GM12878 (cell line): ENCODE measurements at regions not wholly inside any gene's neighbourhood (a gene's known extent, or its start where the extent isn't known, plus 50 kb on each side); places are given as distances from the start of the nearest gene placed in this dataset.

ENCODE experiments used
- ATAC-seq: fragments of 200-7000 bp; cut with Tn5 transposase; 3 replicates; pipeline ENCODE4 v1.9.1; 2020; ENCODE audit warnings: mild to moderate bottlenecking, moderate library complexity
- BruUV-seq: library from RNA; stranded (reverse); fragments of 400-500 nt; replicated peaks from 2 replicates; lab custom pipeline; 2021; lab: Mats Ljungman, UMichigan
- CTCF ChIA-PET: fragments of 300-600 bp; sonication (Branson Sonifier 250); formaldehyde crosslinking; extraction: SDS; loops from one replicate; lab custom pipeline; 2021; ENCODE audit warnings: inconsistent platforms; lab: Yijun Ruan, JAX
- POLR2A ChIA-PET: fragments of 350-600 bp; formaldehyde crosslinking; extraction: SDS; loops from one replicate; lab custom pipeline; 2021; ENCODE audit warnings: inconsistent platforms; lab: Charles Lee
- RAD21 ChIA-PET: fragments of 300-600 bp; sonication (Branson Sonifier 250); formaldehyde crosslinking; loops from one replicate; lab custom pipeline; 2023; ENCODE audit warnings: antibody characterized with exemption; ENCODE audit not compliant: unreplicated experiment; lab: Charles Lee
- SMC1A ChIA-PET: fragments of 300-600 bp; sonication (Branson Sonifier 250); formaldehyde crosslinking; loops from one replicate; lab custom pipeline; 2023; ENCODE audit not compliant: unreplicated experiment, uncharacterized antibody; lab: Charles Lee
- DNase-seq: peaks from one replicate; pipeline ENCODE4 v3.0.0-alpha.2; 2011; ENCODE audit warnings: low read depth, low spot score
- FAIRE-seq: peaks from 3 replicates; lab custom pipeline; 2011; peaks lifted over from hg19 to GRCh38; lab: Jason Lieb, UNC
- H2AFZ ChIP-seq: 2 replicates; pipeline ENCODE4 v1.6.0; 2011; ENCODE audit warnings: low read depth, low read length, control low read depth; ENCODE audit not compliant: control insufficient read depth
- H3K27ac ChIP-seq: 2 replicates; pipeline ENCODE4 v1.5.1; 2011; ENCODE audit warnings: control low read depth; ENCODE audit not compliant: control insufficient read depth, insufficient read depth
- H3K27me3 ChIP-seq, 2 experiments: replicated peaks in 1 of 2; 2 replicates each; pipeline versions ENCODE4 v1.6.0 to v1.6.1; 2011; ENCODE audit warnings: low read length in 1 of 2; ENCODE audit not compliant: control insufficient read depth in 2 of 2, insufficient read depth in 2 of 2
- H3K36me3 ChIP-seq, 2 experiments: 2 replicates each; pipeline ENCODE4 v1.5.1; 2011; ENCODE audit warnings: low read length in 1 of 2; ENCODE audit not compliant: control insufficient read depth in 2 of 2, insufficient read depth in 2 of 2
- H3K4me1 ChIP-seq: 2 replicates; pipeline ENCODE4 v1.6.1; 2011; ENCODE audit warnings: mild to moderate bottlenecking, low read length, moderate library complexity, mixed read lengths; ENCODE audit not compliant: control insufficient read depth, insufficient read depth
- H3K4me2 ChIP-seq: 2 replicates; pipeline ENCODE4 v1.6.0; 2011; ENCODE audit warnings: control low read depth; ENCODE audit not compliant: control insufficient read depth, insufficient read depth
- H3K4me3 ChIP-seq: fragments of 200-600 bp; sonication (generic); 2 replicates; pipeline ENCODE4 v1.5.1; 2016
- H3K79me2 ChIP-seq: 2 replicates; pipeline ENCODE4 v1.6.0; 2011; ENCODE audit warnings: low read length; ENCODE audit not compliant: control insufficient read depth, insufficient read depth
- H3K9ac ChIP-seq: 2 replicates; pipeline ENCODE4 v1.8.0; 2011; ENCODE audit warnings: low read length, control low read depth, mixed read lengths; ENCODE audit not compliant: control insufficient read depth, insufficient read depth
- H3K9me3 ChIP-seq: replicated peaks from 3 replicates; pipeline ENCODE4 v1.5.1; 2011; ENCODE audit warnings: mild to moderate bottlenecking, low read length; ENCODE audit not compliant: control insufficient read depth, insufficient read depth
- H4K20me1 ChIP-seq: 2 replicates; pipeline ENCODE4 v1.6.0; 2011; ENCODE audit not compliant: control insufficient read depth, insufficient read depth
- ATF2 ChIP-seq: IDR thresholded peaks from 2 replicates; pipeline ENCODE4 v1.6.1; 2012; ENCODE audit warnings: low read length, inconsistent platforms
- NFYB ChIP-seq: IDR thresholded peaks from 2 replicates; pipeline ENCODE4 v1.6.1; 2011; ENCODE audit warnings: low read depth, mild to moderate bottlenecking, low read length, improper control_type of control experiment, moderate library complexity; ENCODE audit not compliant: insufficient read depth
- NR2C1 ChIP-seq: fragments of 450-650 bp; IDR thresholded peaks from 2 replicates; pipeline ENCODE4 v1.6.1; 2017; ENCODE audit warnings: antibody characterized with exemption, mild to moderate bottlenecking, moderate library complexity
- SP1 ChIP-seq: IDR thresholded peaks from one replicate; pipeline ENCODE4 v1.6.1; 2011; ENCODE audit warnings: low read depth, low read length
- ZNF24 ChIP-seq: fragments of 450-650 bp; IDR thresholded peaks from 2 replicates; pipeline ENCODE4 v1.6.1; 2017; ENCODE audit warnings: antibody characterized with exemption, mild to moderate bottlenecking
- ZZZ3 ChIP-seq: IDR thresholded peaks from 2 replicates; pipeline ENCODE4 v1.6.1; 2011; ENCODE audit warnings: low read depth; ENCODE audit not compliant: control insufficient read depth, insufficient read length
- WGBS: methylation state at CpG from one replicate; pipeline ENCODE4 v1.1.6; 2016; ENCODE audit warnings: low lambda C conversion rate; ENCODE audit not compliant: insufficient replicate concordance, insufficient coverage; ENCODE audit errors: missing lambda C conversion rate; 5-methylcytosine and 5-hydroxymethylcytosine counted together
- in situ Hi-C: fragments of 300-500 bp; cut with MboI; formaldehyde crosslinking; loops from 9 replicates; pipeline ENCODE4 v1.14.3; 2018; ENCODE audit warnings: mixed read lengths
- intact Hi-C: fragments of 100-400 bp; cut with micrococcal nuclease; formaldehyde crosslinking; loops from one replicate; pipeline ENCODE4 v1.14.2; 2022; ENCODE audit not compliant: unreplicated experiment

- no TSS peak for BruUV-seq
- no peak for ATAC-seq
- no peak for FAIRE-seq
These were observed 106.5 kb downstream of the RPS24 start for GRCh38 chr10:78140066-78140630.

GRCh38 chr10:78143576-78143975 is 109.9 kb downstream of the RPS24 start:
- SMC1A ChIA-PET = no interaction called here
- no peak overlapping the region for H2AFZ ChIP-seq
- no peaks in the 10 kb centered on the region; a peak in 1 of 4 replicates for H3K27me3 ChIP-seq
- no peaks in the 10 kb centered on the region for H3K4me1 ChIP-seq
- CTCF ChIA-PET = no interaction called here
- in situ Hi-C loops = no loop called here
- H3K36me3 ChIP-seq = no peaks in the 10 kb centered on the region
- no peaks in the 10 kb centered on the region for H4K20me1 ChIP-seq
- DNase-seq (no peak), ATAC-seq (no peak), FAIRE-seq (no peak)
- no peak overlapping the region for H3K4me2 ChIP-seq
- BruUV-seq = no TSS peak
- no peak overlapping the region for H3K27ac ChIP-seq
- no peak overlapping the region for H3K9ac ChIP-seq
- RAD21 ChIA-PET = no interaction called here
- no peak overlapping the region for H3K4me3 ChIP-seq
- TF ChIP-seq ATF2 = no peak
- TF ChIP-seq NFYB = no peak
- no peak for TF ChIP-seq ZZZ3
- no peak for TF ChIP-seq SP1
- 10% methylated on average over 3 of the region's 3 CpGs for WGBS
- POLR2A ChIA-PET = no interaction called here
- intact Hi-C loops = no loop called here
- no peaks in the 10 kb centered on the region; the same call in 2 of the 3 replicates for H3K9me3 ChIP-seq
- H3K79me2 ChIP-seq = no peaks in the 10 kb centered on the region

More at GRCh38 chr10:78140066-78140630, 106.5 kb downstream of the RPS24 start:
- no peak for TF ChIP-seq ZNF24
- no peak for TF ChIP-seq NR2C1
- ChIA-PET SMC1A (no interaction called here), RAD21 (no interaction called here), POLR2A (no interaction called here), CTCF (interaction anchor here (1.5 kb wide), 1 partner anchor 69 kb away, joined by 3 read pairs; no protein-coding TSS in a partner anchor)
- H3K4me1 ChIP-seq = no peaks in the 10 kb centered on the region
- no peaks in the 10 kb centered on the region; a peak in 1 of 4 replicates for H3K27me3 ChIP-seq
- no peaks in the 10 kb centered on the region for H3K79me2 ChIP-seq
- no peak overlapping the region for H3K4me2 ChIP-seq
- H4K20me1 ChIP-seq = no peaks in the 10 kb centered on the region
- intact Hi-C loops = no loop called here
- H3K9ac ChIP-seq = no peak overlapping the region
- no peak overlapping the region for H2AFZ ChIP-seq
- 35% methylated on average over 6 of the region's 6 CpGs for WGBS
- H3K27ac ChIP-seq = no peak overlapping the region
- DNase-seq = no peak
- H3K36me3 ChIP-seq = no peaks in the 10 kb centered on the region
- H3K9me3 ChIP-seq = no peaks in the 10 kb centered on the region; the same call in 2 of the 3 replicates
- in situ Hi-C loops = no loop called here
- no peak overlapping the region for H3K4me3 ChIP-seq
